Liver (tissue), 8 donors: ENCODE measurements at regions not wholly inside any gene's neighbourhood (a gene's known extent, or its start where the extent isn't known, plus 50 kb on each side); places are given as distances from the start of the nearest gene placed in this dataset.

ENCODE experiments used
- DNase-seq: peaks from one replicate; pipeline ENCODE4 v3.0.0-alpha.2; 2017; ENCODE audit warnings: low spot score
- H3K27ac ChIP-seq, 2 donors: one replicate each; pipeline ENCODE4 v1.7.0; 2013; ENCODE audit warnings: inconsistent platforms in 2 of 2, low read length in 2 of 2, control low read depth in 1 of 2, low read depth in 1 of 2, mild to moderate bottlenecking in 1 of 2
- H3K27me3 ChIP-seq, 4 donors: one replicate each; pipeline versions ENCODE4 v1.6.1 to v1.7.0; 2013; ENCODE audit warnings: low read length in 3 of 4, inconsistent platforms in 1 of 4, mild to moderate bottlenecking in 1 of 4, moderate library complexity in 1 of 4; ENCODE audit not compliant: control insufficient read depth in 4 of 4, insufficient read depth in 4 of 4
- H3K36me3 ChIP-seq, 4 donors: one replicate each; pipeline versions ENCODE4 v1.6.1 to v1.7.0; 2013; ENCODE audit warnings: low read length in 3 of 4, mild to moderate bottlenecking in 3 of 4, low read depth in 1 of 4, moderate library complexity in 1 of 4; ENCODE audit not compliant: control insufficient read depth in 4 of 4, insufficient read depth in 3 of 4
- H3K4me1 ChIP-seq, 4 donors: one replicate each; pipeline versions ENCODE4 v1.6.1 to v1.7.0; 2013; ENCODE audit warnings: low read length in 3 of 4, mild to moderate bottlenecking in 3 of 4, moderate library complexity in 1 of 4; ENCODE audit not compliant: control insufficient read depth in 4 of 4, insufficient read depth in 4 of 4
- H3K4me3 ChIP-seq, 3 donors: one replicate each; pipeline versions ENCODE4 v1.6.1 to v1.7.0; 2013; ENCODE audit warnings: low read length in 3 of 3, control low read depth in 1 of 3, low read depth in 1 of 3, mild to moderate bottlenecking in 1 of 3
- H3K9ac ChIP-seq, 2 donors: one replicate each; pipeline ENCODE4 v1.7.0; 2013; ENCODE audit warnings: low read length in 2 of 2, mild to moderate bottlenecking in 2 of 2, moderate library complexity in 2 of 2, control low read depth in 1 of 2, low read depth in 1 of 2
- H3K9me3 ChIP-seq, 4 donors: one replicate each; pipeline versions ENCODE4 v1.6.1 to v1.7.0; 2013; ENCODE audit warnings: low read length in 3 of 4; ENCODE audit not compliant: control insufficient read depth in 4 of 4
- CTCF ChIP-seq: fragments of 150-350 bp; IDR thresholded peaks from 2 replicates; pipeline ENCODE4 v1.5.1; 2017; ENCODE audit warnings: improper control_type of control experiment, low read depth, low read length; ENCODE audit not compliant: missing input control
- FOXA1 ChIP-seq: IDR thresholded peaks from 2 replicates; pipeline ENCODE4 v1.6.1; 2016; ENCODE audit warnings: antibody characterized with exemption
- FOXA2 ChIP-seq: IDR thresholded peaks from 2 replicates; pipeline ENCODE4 v1.6.1; 2016; ENCODE audit warnings: antibody characterized with exemption
- GABPA ChIP-seq, 2 donors: IDR thresholded peaks in 1 of 2; conservative IDR thresholded peaks in 1 of 2; 2 replicates each; pipeline ENCODE4 v1.6.1; 2016; ENCODE audit warnings: antibody characterized with exemption in 2 of 2, mild to moderate bottlenecking in 1 of 2, moderate library complexity in 1 of 2
- HNF4A ChIP-seq, 2 donors: conservative IDR thresholded peaks; 2 replicates each; pipeline ENCODE4 v1.6.1; 2016; ENCODE audit warnings: antibody characterized with exemption in 2 of 2, mild to moderate bottlenecking in 2 of 2
- HNF4G ChIP-seq: IDR thresholded peaks from 2 replicates; pipeline ENCODE4 v1.6.1; 2016; ENCODE audit warnings: antibody characterized with exemption
- JUND ChIP-seq, 2 donors: IDR thresholded peaks; 2 replicates each; pipeline ENCODE4 v1.6.1; 2016; ENCODE audit warnings: antibody characterized with exemption in 2 of 2
- NR2F2 ChIP-seq: IDR thresholded peaks from 2 replicates; pipeline ENCODE4 v1.6.1; 2016; ENCODE audit warnings: antibody characterized with exemption
- REST ChIP-seq: IDR thresholded peaks from 2 replicates; pipeline ENCODE4 v1.6.1; 2016; ENCODE audit warnings: antibody characterized with exemption, mild to moderate bottlenecking
- SP1 ChIP-seq: IDR thresholded peaks from 2 replicates; pipeline ENCODE4 v1.6.1; 2018; ENCODE audit warnings: antibody characterized with exemption, mild to moderate bottlenecking
- TAF1 ChIP-seq: conservative IDR thresholded peaks from 2 replicates; pipeline ENCODE4 v1.6.1; 2016; ENCODE audit warnings: antibody characterized with exemption, mild to moderate bottlenecking
- YY1 ChIP-seq: IDR thresholded peaks from 2 replicates; pipeline ENCODE4 v1.6.1; 2016; ENCODE audit warnings: antibody characterized with exemption, mild to moderate bottlenecking
- ZBTB33 ChIP-seq: IDR thresholded peaks from 2 replicates; pipeline ENCODE4 v1.6.1; 2016; ENCODE audit warnings: antibody characterized with exemption
- WGBS: extraction: QIAGEN DNeasy Blood & Tissue Kit; methylation state at CpG from one replicate; pipeline ENCODE4 v1.1.7; 2013; 5-methylcytosine and 5-hydroxymethylcytosine counted together
- donor health status: healthy.
- donor health status: healthy.
- donor health status: healthy.
- donor health status: healthy.
- donor health status: healthy.

GRCh38 chr3:23117856-23118255, 85.3 kb upstream of the UBE2E2 start:
- DNase-seq = no peak
- Histone ChIP-seq H3K4me1 (no peaks in the 10 kb centered on the region), H3K27ac (no peak overlapping the region), H3K9me3 (no peaks in the 10 kb centered on the region), H3K9ac (no peak overlapping the region), H3K4me3 (no peak overlapping the region), H3K27me3 (peaks cover 0 to 3% (median 0%) of the 10 kb centered on the region in 4 donors), H3K36me3 (no peaks in the 10 kb centered on the region)
- WGBS = 62% methylated on average over 1 of the region's 1 CpG
- TF ChIP-seq CTCF (no peak), HNF4G (no peak), NR2F2 (no peak)

GRCh38 chr3:23127196-23127595, 75.9 kb upstream of the UBE2E2 start:
- peaks cover 0 to 3% (median 0%) of the 10 kb centered on the region in 4 donors for H3K27me3 ChIP-seq
- no peak for DNase-seq
- no peak overlapping the region for H3K27ac ChIP-seq
- H3K4me3 ChIP-seq = no peak overlapping the region
- no peak for TF ChIP-seq GABPA (IDR thresholded peaks at IDR 0.05 in 1 of 2, conservative IDR thresholded peaks at IDR 0.05 in 1 of 2)
- TF ChIP-seq YY1 = no peak
- no peak for TF ChIP-seq CTCF
- no peak for TF ChIP-seq NR2F2
- TF ChIP-seq HNF4G = no peak
- TF ChIP-seq TAF1 = no peak
- no peak for TF ChIP-seq REST
- TF ChIP-seq FOXA1 = no peak
- TF ChIP-seq JUND (IDR thresholded peaks at IDR 0.05) = no peak
- TF ChIP-seq ZBTB33 = no peak
- TF ChIP-seq FOXA2 = no peak
- no peak for TF ChIP-seq SP1
- no peak for TF ChIP-seq HNF4A (conservative IDR thresholded peaks at IDR 0.05)
- H3K9me3 ChIP-seq = no peaks in the 10 kb centered on the region
- H3K36me3 ChIP-seq = no peaks in the 10 kb centered on the region
- WGBS = 87% methylated on average over 3 of the region's 3 CpGs
- H3K4me1 ChIP-seq = no peaks in the 10 kb centered on the region
- no peak overlapping the region for H3K9ac ChIP-seq
